DND-41 (cell line): ENCODE measurements at regions not wholly inside any gene's neighbourhood (a gene's known extent, or its start where the extent isn't known, plus 50 kb on each side); places are given as distances from the start of the nearest gene placed in this dataset.

Source experiments
- CTCF ChIP-seq: IDR thresholded peaks from 2 replicates; pipeline ENCODE4 v1.5.1; 2012; ENCODE audit warnings: borderline replicate concordance, low read length, moderate library complexity, mild to moderate bottlenecking; ENCODE audit not compliant: poor library complexity, severe bottlenecking; ENCODE audit errors: extremely low read depth
- EZH2 ChIP-seq: IDR thresholded peaks from 3 replicates; pipeline ENCODE4 v1.6.1; 2012; ENCODE audit warnings: borderline replicate concordance, low read depth, mild to moderate bottlenecking, moderate library complexity, low read length, inconsistent platforms; ENCODE audit not compliant: severe bottlenecking

GRCh38 chr14:34228650-34228976 lies 233.4 kb downstream of the SPTSSA start:
- TF ChIP-seq CTCF (no peak), EZH2 (no peak)
